Gastroesophageal sphincter (tissue), 3 donors: ENCODE measurements at regions not wholly inside any gene's neighbourhood (a gene's known extent, or its start where the extent isn't known, plus 50 kb on each side); places are given as distances from the start of the nearest gene placed in this dataset.

Experiments used
- CTCF ChIP-seq, 4 experiments: fragments of 200-600 bp in 2 of 4; fragments of 450-650 bp in 2 of 4; sonication (generic) in 1 of 4; IDR thresholded peaks; one replicate each; pipeline ENCODE4 v1.5.1; 2017 to 2019; ENCODE audit warnings: antibody characterized with exemption in 4 of 4, mild to moderate bottlenecking in 2 of 4, moderate library complexity in 2 of 4
- EP300 ChIP-seq: sonication (generic); formaldehyde crosslinking; IDR thresholded peaks from one replicate; pipeline ENCODE4 v1.6.1; 2017; ENCODE audit warnings: antibody characterized with exemption, mild to moderate bottlenecking
- POLR2A ChIP-seq, 2 donors: fragments of 450-650 bp; IDR thresholded peaks; one replicate each; pipeline ENCODE4 v1.6.1; 2017; ENCODE audit warnings: antibody characterized with exemption in 2 of 2, mild to moderate bottlenecking in 2 of 2, moderate library complexity in 1 of 2
- POLR2AphosphoS5 ChIP-seq: sonication (generic); formaldehyde crosslinking; IDR thresholded peaks from one replicate; pipeline ENCODE4 v1.6.1; 2017; ENCODE audit warnings: antibody characterized with exemption

GRCh38 chr22:49418943-49419342 lies 408.7 kb downstream of the BRD1 start:
- TF ChIP-seq POLR2A (IDR thresholded peaks at IDR 0.05) (no peak), CTCF (IDR thresholded peaks at IDR 0.05) (no peak), EP300 (no peak), POLR2AphosphoS5 (no peak)
